Left cardiac atrium (tissue), 4 donors: ENCODE measurements at regions not wholly inside any gene's neighbourhood (a gene's known extent, or its start where the extent isn't known, plus 50 kb on each side); places are given as distances from the start of the nearest gene placed in this dataset.

Experiments used
- ATAC-seq, 2 donors: fragments of 200-7000 bp; cut with Tn5 transposase; one replicate each; pipeline ENCODE4 v1.9.1; 2020; ENCODE audit warnings: mild to moderate bottlenecking in 2 of 2, moderate library complexity in 2 of 2
- DNase-seq: peaks from one replicate; pipeline ENCODE4 v3.0.0-alpha.2; 2020
- intact Hi-C, 2 donors: fragments of 100-400 bp; cut with DNase I; formaldehyde crosslinking; loops; one replicate each; pipeline versions ENCODE4 v1.14.1 to v1.15.1; 2022 to 2023
- donor health status: DM: no; HTN: yes; CAD: no.
- donor health status: DM: no; HTN: yes; CAD: no; lungs with severe emphysema.
- donor health status: DM: yes; HTN: yes; CAD: no.
- donor health status: Dilated cardiomyopathy.

GRCh38 chr16:85288341-85288868 is 176.1 kb upstream of the CIBAR2 start:
- DNase-seq: no peak
- ATAC-seq: no peak
- intact Hi-C loops: no loop called here

GRCh38 chr16:85288869-85289660 is 176.8 kb upstream of the CIBAR2 start:
- DNase-seq (no peak), ATAC-seq (no peak)
- intact Hi-C loops: no loop called here

DNA sequence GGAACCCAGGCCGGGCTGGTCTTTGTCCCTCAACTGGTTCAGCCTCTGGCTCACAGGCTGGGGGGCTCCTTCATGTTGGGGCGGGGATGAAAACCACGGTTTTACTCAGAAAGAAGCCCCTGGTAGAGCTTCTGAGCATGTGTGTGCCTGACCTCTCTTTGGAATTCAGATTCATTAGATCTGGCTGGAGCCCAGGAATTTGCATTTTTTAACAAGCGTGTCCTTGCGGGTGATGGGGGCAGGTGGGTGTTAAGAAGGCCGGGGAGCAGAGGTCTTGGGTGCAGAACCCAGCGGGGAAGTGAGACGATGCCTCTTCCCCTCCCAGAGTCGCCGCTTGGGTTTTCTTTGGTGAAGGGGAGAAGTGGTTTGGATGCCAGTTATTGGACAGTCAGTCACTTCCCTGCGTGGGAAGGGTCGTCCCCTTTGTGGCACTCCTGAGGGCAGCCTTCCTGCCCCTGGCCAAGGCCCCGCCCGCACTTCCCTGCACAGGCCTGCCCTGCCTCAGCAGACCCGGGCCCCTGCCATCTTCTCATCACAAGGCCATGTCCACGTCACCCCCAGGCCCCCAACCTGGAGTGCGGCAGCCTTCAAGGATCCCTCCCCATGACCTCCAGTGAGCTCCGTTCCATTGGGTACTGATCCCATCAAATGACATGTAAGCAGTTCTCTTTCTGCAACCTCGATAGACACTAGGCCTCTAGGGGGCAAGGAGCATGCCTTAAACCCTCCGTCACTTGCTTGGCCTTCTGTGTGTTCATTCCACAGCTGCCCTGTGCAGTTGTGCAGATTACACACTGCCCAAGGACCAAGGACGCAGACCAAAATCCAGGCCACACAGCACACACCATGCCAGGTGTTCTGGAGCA is 177.7 kb upstream of the CIBAR2 start:
- DNase-seq (no peak), ATAC-seq (no peak)
- intact Hi-C loops: no loop called here

DNA sequence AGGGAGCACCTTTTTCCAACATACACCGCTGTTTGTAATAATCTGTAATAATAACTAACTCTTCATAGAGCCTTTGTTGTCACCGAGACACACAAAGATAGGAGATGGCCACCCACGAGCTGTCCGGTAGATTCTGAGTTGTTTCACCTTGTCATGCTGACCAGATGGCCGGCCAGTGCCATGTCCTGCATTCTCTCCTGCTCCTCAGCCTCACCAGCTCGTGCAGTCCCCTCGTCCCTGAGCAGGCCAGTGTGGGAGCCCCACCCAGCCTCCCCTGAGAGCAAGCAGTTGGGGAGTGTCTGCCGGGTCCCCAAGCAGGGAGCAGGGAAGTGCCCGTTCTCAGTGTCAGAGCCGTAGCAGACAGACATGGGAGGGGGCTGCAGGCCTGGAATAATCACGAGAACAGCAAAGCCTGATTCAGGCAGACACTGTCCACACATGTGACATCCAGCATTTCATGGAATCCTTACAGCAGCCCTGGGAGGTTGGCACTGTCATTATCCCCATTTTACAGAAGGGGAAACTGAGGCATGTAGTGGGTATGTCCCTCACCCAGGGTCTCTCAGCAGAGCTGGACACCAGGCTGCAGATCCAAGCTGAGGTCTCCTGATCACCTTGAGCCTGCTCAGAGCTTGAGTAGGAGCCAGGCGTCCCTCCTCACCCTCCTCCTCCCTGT is 178.5 kb upstream of the CIBAR2 start:
- intact Hi-C loops: no loop called here
- DNase-seq (no peak), ATAC-seq (no peak)

DNA sequence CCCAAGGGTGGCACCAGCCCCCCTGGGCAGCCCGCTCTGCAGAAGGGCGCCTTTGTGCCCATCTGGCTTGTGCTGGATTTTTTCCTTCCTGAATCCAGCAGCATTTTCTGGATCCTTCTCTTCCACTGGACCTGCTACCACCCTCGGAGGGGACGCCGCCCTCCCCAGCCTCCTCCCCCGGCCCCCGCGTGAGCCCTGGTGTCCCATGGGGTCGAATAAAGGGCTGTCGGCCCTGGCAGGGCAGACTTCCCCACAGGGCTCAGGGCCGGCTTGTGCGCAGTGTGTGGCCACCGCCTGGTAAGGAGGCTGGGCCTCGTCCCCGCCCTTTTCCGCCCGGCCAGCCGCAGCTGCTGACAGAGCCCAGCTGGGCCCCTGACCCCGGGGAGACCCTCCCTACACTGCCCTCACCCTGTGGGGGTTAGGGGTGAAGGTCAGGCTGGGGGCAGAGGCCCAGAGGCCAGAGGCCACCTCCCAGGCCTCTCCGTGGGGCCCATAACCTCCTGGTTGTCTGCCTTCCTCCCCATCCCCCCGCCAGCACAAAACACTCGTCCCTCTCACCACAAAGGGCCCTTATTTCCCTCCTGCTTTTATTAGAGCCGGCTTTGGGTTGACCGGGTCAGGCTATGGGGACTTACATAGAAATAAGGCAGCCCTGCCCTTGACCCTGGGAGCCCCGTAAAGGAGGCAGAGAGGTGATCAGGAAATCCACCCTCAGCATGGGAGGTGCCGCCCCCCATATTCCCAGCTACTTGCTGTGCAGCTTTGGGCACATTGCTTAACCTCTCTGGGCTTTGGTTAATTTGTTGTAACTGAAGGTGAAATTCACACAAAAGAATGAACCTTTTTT is 179.3 kb upstream of the CIBAR2 start:
- DNase-seq (peak; percentile 72), ATAC-seq (peak; percentile 63 to 68)
- intact Hi-C loops: no loop called here

DNA sequence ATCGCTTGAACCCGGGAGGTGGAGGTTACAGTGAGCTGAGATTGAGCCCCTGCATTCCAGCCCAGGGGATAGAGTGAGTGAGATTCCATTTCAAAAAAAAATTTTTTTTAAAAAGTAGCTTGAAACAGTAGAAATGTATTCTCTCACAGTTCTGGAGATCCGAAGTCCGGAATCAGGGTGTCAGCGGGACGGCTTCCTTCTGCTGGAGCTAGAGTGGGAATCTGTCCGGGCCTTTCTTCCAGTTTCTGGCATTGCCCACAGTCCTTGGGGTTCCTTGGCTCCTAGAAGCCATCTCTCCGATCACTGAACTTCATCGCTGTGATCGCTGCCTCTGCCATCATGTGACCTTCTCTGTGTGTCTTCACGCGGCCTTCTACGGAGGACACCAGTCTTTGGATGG is 181.2 kb upstream of the CIBAR2 start:
- intact Hi-C loops: no loop called here
- DNase-seq (no peak), ATAC-seq (no peak)

GRCh38 chr16:85293904-85294642 is 181.8 kb upstream of the CIBAR2 start:
- peak; percentile 56 for DNase-seq
- intact Hi-C loops: no loop called here
- ATAC-seq: peak; percentile 34 to 41

DNA sequence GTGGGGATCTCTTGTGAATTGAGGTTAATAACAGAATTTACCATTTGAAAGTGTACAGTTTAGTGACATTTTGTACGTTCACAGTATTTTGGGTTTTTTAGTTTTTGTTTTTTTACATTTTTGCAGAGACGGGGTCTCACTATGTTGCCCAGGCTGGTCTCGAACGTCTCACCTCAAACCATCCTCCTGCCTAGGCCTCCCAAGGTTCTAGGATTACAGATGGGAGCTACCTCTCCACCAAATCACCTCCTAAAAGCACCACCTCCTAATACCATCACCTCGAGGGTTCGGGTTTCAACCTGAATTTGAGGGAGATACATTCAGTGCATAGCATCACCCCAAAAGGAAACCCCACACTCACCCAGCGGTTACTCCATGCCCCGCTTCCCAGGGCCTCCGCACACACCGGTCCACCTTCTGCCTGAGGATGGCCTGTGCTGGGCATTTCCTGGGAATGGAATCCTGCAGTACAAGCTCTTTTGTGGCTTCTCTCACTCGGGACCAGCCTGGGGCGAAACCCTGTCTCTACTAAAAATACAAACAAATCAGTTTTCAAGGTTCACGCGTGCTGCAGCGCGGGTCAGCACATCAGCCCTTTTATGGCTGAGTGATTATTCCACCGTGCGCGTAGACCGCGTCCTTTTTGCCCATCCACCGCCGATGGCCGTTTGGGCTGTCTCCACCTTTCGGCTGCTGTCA is 182.7 kb upstream of the CIBAR2 start:
- ATAC-seq: no peak
- intact Hi-C loops: no loop called here
- no peak for DNase-seq

- intact Hi-C loops: no loop called here
- ATAC-seq (peak; percentile 55 to 57), DNase-seq (peak; percentile 59)
Measured at GRCh38 chr16:85296859-85297660, 184.8 kb upstream of the CIBAR2 start.

GRCh38 chr16:85297881-85298280 is 185.6 kb upstream of the CIBAR2 start:
- no peak for DNase-seq
- intact Hi-C loops: no loop called here
- no peak for ATAC-seq

GRCh38 chr16:85300406-85300968 is 188.2 kb upstream of the CIBAR2 start:
- no peak for DNase-seq
- ATAC-seq: no peak
- intact Hi-C loops: loop anchor here in 1 of 2 donors (5.0 to 10.0 kb wide), 2 partner anchors 92 to 314 kb away; partner anchors contain the start of gene GSE1

DNA sequence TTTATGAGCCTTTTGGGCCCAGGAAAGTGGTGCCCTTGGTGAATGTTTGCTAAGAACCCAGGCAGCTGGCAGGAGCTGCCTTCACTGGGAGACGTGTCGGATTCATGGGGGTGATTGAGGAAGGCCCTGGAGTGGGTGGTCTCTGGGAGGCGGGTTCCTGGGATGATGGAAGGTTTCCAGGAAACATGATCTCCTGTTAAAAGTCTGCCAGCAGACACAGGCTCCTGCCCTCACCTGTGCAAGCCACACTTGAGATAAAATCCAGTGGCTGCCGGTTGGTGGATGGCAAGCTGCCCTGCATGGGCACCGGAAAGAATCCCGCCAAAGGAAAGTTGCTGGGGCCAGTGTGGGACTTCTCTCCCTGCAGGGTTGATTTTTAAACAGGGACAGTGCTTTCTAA is 189.0 kb upstream of the CIBAR2 start:
- intact Hi-C loops: loop anchor here in 1 of 2 donors (5.0 to 10.0 kb wide), 2 partner anchors 91 to 314 kb away; partner anchors contain the start of gene GSE1
- ATAC-seq (no peak), DNase-seq (no peak)

GRCh38 chr16:85302018-85302847 is 190.0 kb upstream of the CIBAR2 start:
- no peak for DNase-seq
- intact Hi-C loops: loop anchor here in 1 of 2 donors (5.0 to 10.0 kb wide), 2 partner anchors 90 to 313 kb away; partner anchors contain the start of gene GSE1
- peak in 1 of 2 donors; percentile 58 for ATAC-seq

DNA sequence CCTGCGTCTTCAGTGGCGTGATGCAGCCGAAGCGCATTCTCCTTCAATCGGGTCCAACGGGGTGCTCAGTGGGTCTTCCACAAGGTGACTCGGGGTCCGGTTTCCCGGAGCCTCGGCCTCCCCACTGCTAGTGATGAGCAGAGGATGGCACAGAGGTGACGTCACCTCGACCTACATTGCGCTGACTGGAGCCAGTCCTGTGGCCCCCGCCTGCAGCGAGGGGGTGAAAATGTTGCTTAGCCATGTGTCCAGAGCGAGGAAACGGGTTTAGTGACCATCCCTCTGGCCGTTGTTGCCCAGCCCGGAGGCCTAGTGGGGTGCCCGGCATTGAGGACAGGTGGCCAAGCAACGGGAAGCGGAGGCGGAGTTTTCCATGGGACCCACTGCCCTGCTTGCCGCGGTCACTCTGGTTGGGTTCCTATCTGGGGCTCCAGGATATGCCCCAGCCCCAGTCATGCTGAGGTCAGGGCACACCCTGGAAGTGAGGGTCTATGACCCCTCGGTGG is 190.6 kb upstream of the CIBAR2 start:
- DNase-seq (no peak), ATAC-seq (no peak)
- intact Hi-C loops: loop anchor here in 1 of 2 donors (5.0 to 10.0 kb wide), 2 partner anchors 89 to 312 kb away; partner anchors contain the start of gene GSE1
